ENCODE measurements at regions not wholly inside any gene's neighbourhood (a gene's known extent, or its start where the extent isn't known, plus 50 kb on each side); places are given as distances from the start of the nearest gene placed in this dataset.

DNA sequence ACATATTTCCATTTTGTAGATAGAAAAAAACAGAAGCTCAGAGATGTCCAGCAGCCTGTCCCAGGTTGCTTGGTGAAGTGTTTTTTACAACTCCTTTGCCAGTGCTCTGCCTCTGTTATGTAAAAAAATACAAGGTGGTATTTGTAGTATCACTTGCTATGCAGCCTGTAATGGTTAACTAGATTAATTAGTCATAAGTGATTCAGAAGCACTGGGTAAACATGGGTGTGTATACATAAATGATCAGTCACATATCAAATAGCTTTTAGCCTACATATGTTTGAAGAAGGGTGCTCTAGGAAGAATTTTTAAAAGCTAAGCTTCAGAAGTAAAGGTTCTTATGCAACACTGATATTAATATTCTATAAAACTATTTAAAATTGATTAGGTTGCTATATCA lies 70.0 kb upstream of the MAGI3 start (continued):
- TF ChIP-seq, protein P1, sequence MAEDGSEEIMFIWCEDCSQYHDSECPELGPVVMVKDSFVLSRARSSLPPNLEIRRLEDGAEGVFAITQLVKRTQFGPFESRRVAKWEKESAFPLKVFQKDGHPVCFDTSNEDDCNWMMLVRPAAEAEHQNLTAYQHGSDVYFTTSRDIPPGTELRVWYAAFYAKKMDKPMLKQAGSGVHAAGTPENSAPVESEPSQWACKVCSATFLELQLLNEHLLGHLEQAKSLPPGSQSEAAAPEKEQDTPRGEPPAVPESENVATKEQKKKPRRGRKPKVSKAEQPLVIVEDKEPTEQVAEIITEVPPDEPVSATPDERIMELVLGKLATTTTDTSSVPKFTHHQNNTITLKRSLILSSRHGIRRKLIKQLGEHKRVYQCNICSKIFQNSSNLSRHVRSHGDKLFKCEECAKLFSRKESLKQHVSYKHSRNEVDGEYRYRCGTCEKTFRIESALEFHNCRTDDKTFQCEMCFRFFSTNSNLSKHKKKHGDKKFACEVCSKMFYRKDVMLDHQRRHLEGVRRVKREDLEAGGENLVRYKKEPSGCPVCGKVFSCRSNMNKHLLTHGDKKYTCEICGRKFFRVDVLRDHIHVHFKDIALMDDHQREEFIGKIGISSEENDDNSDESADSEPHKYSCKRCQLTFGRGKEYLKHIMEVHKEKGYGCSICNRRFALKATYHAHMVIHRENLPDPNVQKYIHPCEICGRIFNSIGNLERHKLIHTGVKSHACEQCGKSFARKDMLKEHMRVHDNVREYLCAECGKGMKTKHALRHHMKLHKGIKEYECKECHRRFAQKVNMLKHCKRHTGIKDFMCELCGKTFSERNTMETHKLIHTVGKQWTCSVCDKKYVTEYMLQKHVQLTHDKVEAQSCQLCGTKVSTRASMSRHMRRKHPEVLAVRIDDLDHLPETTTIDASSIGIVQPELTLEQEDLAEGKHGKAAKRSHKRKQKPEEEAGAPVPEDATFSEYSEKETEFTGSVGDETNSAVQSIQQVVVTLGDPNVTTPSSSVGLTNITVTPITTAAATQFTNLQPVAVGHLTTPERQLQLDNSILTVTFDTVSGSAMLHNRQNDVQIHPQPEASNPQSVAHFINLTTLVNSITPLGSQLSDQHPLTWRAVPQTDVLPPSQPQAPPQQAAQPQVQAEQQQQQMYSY (CRISPR knock-in tag; IDR thresholded peaks at IDR 0.05) = no peak

DNA sequence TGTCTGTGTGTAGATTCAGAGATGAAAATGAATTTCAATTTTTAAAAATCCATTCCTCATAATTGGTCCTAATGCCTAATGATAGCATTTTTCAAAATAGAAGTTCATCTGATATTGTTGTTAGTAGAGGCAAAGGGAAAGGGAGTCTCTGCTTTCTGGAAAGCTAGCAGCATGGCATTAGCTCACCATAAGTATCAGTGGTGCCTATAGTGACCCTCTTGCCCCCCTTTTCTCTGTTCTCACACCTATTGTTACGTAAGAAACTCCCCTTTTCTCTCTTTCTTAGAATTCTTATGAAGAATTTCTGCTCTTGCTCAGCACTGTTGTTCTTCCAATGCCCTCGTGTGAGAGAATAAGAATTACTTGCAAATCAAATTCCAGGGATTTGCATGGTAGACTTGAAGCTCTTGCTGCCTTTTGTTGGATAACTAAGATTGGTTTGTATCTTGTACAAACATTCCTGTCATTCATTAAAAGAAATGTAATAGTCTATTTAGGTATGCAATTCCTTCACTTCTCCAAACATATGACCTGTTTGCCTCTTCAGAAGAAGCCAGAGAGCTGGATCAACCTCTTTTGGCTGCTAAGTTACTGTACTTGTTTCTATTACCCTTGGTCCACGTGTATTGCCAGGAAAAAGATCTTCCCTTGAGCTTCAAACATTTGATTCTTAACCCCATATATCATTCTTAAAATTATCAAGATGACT lies 69.2 kb upstream of the MAGI3 start:
- POLR2A ChIA-PET = no interaction called here
- H3K4me1 Mint-ChIP-seq = no peaks in the 10 kb centered on the region; the same call in 1 of the 2 replicates
- ATAC-seq (peak; percentile 36), DNase-seq (ENCODE audit: low spot score) (no peak)
- no peak overlapping the region for H3K27ac Mint-ChIP-seq
- TF ChIP-seq NR2C2 (CRISPR knock-in tag; IDR thresholded peaks at IDR 0.05) (no peak), ZNF671 (CRISPR knock-in tag; IDR thresholded peaks at IDR 0.05) (no peak), OVOL2 (CRISPR knock-in tag; IDR thresholded peaks at IDR 0.05; ENCODE audit: borderline replicate concordance) (no peak), IRF2 (CRISPR knock-in tag; IDR thresholded peaks at IDR 0.05; ENCODE audit: borderline replicate concordance, low read depth) (no peak), ZNF138 (CRISPR knock-in tag; conservative IDR thresholded peaks at IDR 0.05) (no peak), SP1 (CRISPR knock-in tag; conservative IDR thresholded peaks at IDR 0.05) (no peak), NR1H2 (CRISPR knock-in tag; IDR thresholded peaks at IDR 0.05) (no peak), SMAD4 (CRISPR knock-in tag; IDR thresholded peaks at IDR 0.05) (no peak), SOX15 (CRISPR knock-in tag; IDR thresholded peaks at IDR 0.05) (no peak), ESRRA (CRISPR knock-in tag; IDR thresholded peaks at IDR 0.05; ENCODE audit: borderline replicate concordance) (no peak), KAT7 (CRISPR knock-in tag; IDR thresholded peaks at IDR 0.05; ENCODE audit: borderline replicate concordance) (no peak), RORB (CRISPR knock-in tag; IDR thresholded peaks at IDR 0.05) (no peak), JAZF1 (CRISPR knock-in tag; IDR thresholded peaks at IDR 0.05) (no peak), NR3C1 (CRISPR knock-in tag; conservative IDR thresholded peaks at IDR 0.05; ENCODE audit: low read depth) (no peak), CREM (CRISPR knock-in tag; IDR thresholded peaks at IDR 0.05) (no peak)
- TF ChIP-seq, protein P2, sequence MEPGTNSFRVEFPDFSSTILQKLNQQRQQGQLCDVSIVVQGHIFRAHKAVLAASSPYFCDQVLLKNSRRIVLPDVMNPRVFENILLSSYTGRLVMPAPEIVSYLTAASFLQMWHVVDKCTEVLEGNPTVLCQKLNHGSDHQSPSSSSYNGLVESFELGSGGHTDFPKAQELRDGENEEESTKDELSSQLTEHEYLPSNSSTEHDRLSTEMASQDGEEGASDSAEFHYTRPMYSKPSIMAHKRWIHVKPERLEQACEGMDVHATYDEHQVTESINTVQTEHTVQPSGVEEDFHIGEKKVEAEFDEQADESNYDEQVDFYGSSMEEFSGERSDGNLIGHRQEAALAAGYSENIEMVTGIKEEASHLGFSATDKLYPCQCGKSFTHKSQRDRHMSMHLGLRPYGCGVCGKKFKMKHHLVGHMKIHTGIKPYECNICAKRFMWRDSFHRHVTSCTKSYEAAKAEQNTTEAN (CRISPR knock-in tag; IDR thresholded peaks at IDR 0.05) = no peak
- TF ChIP-seq, protein P3, sequence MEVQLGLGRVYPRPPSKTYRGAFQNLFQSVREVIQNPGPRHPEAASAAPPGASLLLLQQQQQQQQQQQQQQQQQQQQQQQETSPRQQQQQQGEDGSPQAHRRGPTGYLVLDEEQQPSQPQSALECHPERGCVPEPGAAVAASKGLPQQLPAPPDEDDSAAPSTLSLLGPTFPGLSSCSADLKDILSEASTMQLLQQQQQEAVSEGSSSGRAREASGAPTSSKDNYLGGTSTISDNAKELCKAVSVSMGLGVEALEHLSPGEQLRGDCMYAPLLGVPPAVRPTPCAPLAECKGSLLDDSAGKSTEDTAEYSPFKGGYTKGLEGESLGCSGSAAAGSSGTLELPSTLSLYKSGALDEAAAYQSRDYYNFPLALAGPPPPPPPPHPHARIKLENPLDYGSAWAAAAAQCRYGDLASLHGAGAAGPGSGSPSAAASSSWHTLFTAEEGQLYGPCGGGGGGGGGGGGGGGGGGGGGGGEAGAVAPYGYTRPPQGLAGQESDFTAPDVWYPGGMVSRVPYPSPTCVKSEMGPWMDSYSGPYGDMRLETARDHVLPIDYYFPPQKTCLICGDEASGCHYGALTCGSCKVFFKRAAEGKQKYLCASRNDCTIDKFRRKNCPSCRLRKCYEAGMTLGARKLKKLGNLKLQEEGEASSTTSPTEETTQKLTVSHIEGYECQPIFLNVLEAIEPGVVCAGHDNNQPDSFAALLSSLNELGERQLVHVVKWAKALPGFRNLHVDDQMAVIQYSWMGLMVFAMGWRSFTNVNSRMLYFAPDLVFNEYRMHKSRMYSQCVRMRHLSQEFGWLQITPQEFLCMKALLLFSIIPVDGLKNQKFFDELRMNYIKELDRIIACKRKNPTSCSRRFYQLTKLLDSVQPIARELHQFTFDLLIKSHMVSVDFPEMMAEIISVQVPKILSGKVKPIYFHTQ (CRISPR knock-in tag; IDR thresholded peaks at IDR 0.05) = no peak
- TF ChIP-seq, protein P4, sequence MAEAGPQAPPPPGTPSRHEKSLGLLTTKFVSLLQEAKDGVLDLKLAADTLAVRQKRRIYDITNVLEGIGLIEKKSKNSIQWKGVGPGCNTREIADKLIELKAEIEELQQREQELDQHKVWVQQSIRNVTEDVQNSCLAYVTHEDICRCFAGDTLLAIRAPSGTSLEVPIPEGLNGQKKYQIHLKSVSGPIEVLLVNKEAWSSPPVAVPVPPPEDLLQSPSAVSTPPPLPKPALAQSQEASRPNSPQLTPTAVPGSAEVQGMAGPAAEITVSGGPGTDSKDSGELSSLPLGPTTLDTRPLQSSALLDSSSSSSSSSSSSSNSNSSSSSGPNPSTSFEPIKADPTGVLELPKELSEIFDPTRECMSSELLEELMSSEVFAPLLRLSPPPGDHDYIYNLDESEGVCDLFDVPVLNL (CRISPR knock-in tag; IDR thresholded peaks at IDR 0.05; ENCODE audit: borderline replicate concordance, low read depth) = no peak
- TF ChIP-seq, protein P5, sequence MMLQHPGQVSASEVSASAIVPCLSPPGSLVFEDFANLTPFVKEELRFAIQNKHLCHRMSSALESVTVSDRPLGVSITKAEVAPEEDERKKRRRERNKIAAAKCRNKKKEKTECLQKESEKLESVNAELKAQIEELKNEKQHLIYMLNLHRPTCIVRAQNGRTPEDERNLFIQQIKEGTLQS (CRISPR knock-in tag; conservative IDR thresholded peaks at IDR 0.05) = no peak
- TF ChIP-seq, protein P6, sequence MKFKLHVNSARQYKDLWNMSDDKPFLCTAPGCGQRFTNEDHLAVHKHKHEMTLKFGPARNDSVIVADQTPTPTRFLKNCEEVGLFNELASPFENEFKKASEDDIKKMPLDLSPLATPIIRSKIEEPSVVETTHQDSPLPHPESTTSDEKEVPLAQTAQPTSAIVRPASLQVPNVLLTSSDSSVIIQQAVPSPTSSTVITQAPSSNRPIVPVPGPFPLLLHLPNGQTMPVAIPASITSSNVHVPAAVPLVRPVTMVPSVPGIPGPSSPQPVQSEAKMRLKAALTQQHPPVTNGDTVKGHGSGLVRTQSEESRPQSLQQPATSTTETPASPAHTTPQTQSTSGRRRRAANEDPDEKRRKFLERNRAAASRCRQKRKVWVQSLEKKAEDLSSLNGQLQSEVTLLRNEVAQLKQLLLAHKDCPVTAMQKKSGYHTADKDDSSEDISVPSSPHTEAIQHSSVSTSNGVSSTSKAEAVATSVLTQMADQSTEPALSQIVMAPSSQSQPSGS (CRISPR knock-in tag; IDR thresholded peaks at IDR 0.05; ENCODE audit: borderline replicate concordance, low read depth) = no peak
- peaks cover 9% of the 10 kb centered on the region; the same call in 1 of the 2 replicates for H3K9me3 Mint-ChIP-seq
- no peak overlapping the region for H3K4me3 Mint-ChIP-seq
- H3K27me3 Mint-ChIP-seq (ENCODE audit: low read depth) = no peaks in the 10 kb centered on the region
- no peaks in the 10 kb centered on the region for H3K36me3 Mint-ChIP-seq
- CTCF ChIA-PET = no interaction called here

All from WTC11 (cell line).